ENCODE measurements at regions not wholly inside any gene's neighbourhood (a gene's known extent, or its start where the extent isn't known, plus 50 kb on each side); places are given as distances from the start of the nearest gene placed in this dataset.

DNA sequence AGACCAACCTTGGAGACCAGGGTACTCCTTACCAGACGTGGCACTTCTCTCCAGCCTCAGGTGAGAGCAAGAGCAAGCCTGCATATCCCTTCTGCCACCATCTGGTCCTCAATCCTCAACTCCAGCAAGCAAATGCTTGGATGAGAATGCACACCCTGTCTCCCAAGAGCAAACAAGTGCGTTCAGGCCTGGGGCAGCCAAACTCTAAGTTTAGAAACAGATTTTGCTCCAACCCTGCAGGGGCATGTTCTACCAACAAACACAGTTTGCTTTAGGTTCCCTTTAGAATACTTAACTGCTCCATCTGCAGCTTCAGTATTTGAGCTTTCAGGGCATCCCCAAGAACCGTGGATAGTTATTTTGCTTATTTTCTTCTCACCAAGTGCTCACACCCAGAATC is 55.9 kb upstream of the FICD start (continued):
- TF ChIP-seq, protein P1, sequence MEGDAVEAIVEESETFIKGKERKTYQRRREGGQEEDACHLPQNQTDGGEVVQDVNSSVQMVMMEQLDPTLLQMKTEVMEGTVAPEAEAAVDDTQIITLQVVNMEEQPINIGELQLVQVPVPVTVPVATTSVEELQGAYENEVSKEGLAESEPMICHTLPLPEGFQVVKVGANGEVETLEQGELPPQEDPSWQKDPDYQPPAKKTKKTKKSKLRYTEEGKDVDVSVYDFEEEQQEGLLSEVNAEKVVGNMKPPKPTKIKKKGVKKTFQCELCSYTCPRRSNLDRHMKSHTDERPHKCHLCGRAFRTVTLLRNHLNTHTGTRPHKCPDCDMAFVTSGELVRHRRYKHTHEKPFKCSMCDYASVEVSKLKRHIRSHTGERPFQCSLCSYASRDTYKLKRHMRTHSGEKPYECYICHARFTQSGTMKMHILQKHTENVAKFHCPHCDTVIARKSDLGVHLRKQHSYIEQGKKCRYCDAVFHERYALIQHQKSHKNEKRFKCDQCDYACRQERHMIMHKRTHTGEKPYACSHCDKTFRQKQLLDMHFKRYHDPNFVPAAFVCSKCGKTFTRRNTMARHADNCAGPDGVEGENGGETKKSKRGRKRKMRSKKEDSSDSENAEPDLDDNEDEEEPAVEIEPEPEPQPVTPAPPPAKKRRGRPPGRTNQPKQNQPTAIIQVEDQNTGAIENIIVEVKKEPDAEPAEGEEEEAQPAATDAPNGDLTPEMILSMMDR (conservative IDR thresholded peaks at IDR 0.05; ENCODE audit: low read depth in 2 of 2), result no peak
- TF ChIP-seq ZNF331 (CRISPR knock-in tag; IDR thresholded peaks at IDR 0.05; ENCODE audit: low read depth), result no peak

DNA sequence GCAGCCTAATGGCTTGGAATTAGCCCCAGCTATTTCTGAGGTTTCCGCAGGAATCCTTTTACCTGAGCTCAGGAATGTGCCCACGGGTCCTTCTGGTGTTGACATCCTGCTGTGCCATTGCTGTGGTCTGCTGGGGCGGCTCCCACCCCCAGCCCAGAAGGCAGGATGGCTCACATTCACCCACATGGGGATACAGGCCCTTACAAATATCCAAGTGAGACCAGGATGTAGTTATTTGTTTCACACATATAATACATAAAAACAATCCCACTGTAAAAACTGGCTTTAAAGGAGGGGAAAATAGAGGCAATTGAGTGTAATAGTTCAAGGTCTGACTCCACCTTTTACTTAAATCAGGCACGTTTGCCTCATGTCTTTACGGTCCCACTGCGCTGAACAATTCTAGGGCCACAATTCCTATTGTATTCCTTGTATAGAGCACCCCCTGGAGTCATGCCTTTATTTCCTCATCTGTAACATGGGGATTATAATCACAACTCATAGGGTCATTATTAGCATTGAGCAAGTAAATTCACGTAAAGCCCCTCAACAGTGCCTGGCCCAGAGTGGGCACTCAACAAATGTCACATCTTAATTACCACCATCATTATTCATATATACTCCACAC is 57.2 kb upstream of the FICD start:
- ATAC-seq (peak; percentile 81), DNase-seq (ENCODE audit: low spot score) (peak; percentile 55)
- Histone ChIP-seq H3F3A (replicated peaks; ENCODE audit: low read depth) (no peaks in the 10 kb centered on the region), H3K36me3 (ENCODE audit: insufficient read depth) (no peaks in the 10 kb centered on the region), H3K27ac (ENCODE audit: low read depth) (no peak overlapping the region), H3K4me1 (ENCODE audit: insufficient read depth) (peaks cover 13% of the 10 kb centered on the region; the same call in 1 of the 2 replicates), H3K9me2 (ENCODE audit: insufficient read depth) (no peaks in the 10 kb centered on the region; the same call in 1 of the 2 replicates), H3K4me3 (no peak overlapping the region), H2AFZ (no peak overlapping the region), H4K20me1 (replicated peaks; ENCODE audit: insufficient read depth) (no peaks in the 10 kb centered on the region), H3K4me2 (no peak overlapping the region), H3K27me3 (ENCODE audit: insufficient read depth) (no peaks in the 10 kb centered on the region), H3K79me2 (replicated peaks; ENCODE audit: insufficient read depth) (no peaks in the 10 kb centered on the region)
- Mint-ChIP-seq H3K9me3 (peaks cover 4% of the 10 kb centered on the region; the same call in 1 of the 3 replicates), H3K27me3 (ENCODE audit: insufficient read depth, low read depth, poor library complexity) (no peaks in the 10 kb centered on the region), H3K36me3 (ENCODE audit: low read depth) (peaks cover 3% of the 10 kb centered on the region), H3K4me1 (peaks cover 16% of the 10 kb centered on the region), H3K27ac (no peak overlapping the region), H3K4me3 (no peak overlapping the region)
- TF ChIP-seq JUNB (IDR thresholded peaks at IDR 0.05; ENCODE audit: unreplicated experiment), result no peak
- TF ChIP-seq, protein P1 (conservative IDR thresholded peaks at IDR 0.05; ENCODE audit: low read depth in 2 of 2), result peak; percentile 23 to 47; a peak in 3 of 4 replicates

- Histone ChIP-seq H3K79me2 (replicated peaks; ENCODE audit: insufficient read depth) (no peaks in the 10 kb centered on the region), H3K9me2 (ENCODE audit: insufficient read depth) (peaks cover under 1% of the 10 kb centered on the region; the same call in 1 of the 2 replicates), H2AFZ (peak overlapping the region; percentile 1; the same call in 1 of the 2 replicates), H3K27ac (ENCODE audit: low read depth) (no peak overlapping the region), H4K20me1 (replicated peaks; ENCODE audit: insufficient read depth) (no peaks in the 10 kb centered on the region), H3K36me3 (ENCODE audit: insufficient read depth) (no peaks in the 10 kb centered on the region), H3K27me3 (ENCODE audit: insufficient read depth) (no peaks in the 10 kb centered on the region), H3K4me3 (no peak overlapping the region), H3K4me2 (no peak overlapping the region), H3F3A (replicated peaks; ENCODE audit: low read depth) (no peaks in the 10 kb centered on the region), H3K4me1 (ENCODE audit: insufficient read depth) (peaks cover 9% of the 10 kb centered on the region; the same call in 1 of the 2 replicates)
- Mint-ChIP-seq H3K36me3 (ENCODE audit: low read depth) (peaks cover 3% of the 10 kb centered on the region), H3K27ac (no peak overlapping the region), H3K4me1 (peaks cover 16% of the 10 kb centered on the region), H3K4me3 (no peak overlapping the region), H3K9me3 (peaks cover 4% of the 10 kb centered on the region; the same call in 1 of the 3 replicates), H3K27me3 (ENCODE audit: insufficient read depth, low read depth, poor library complexity) (no peaks in the 10 kb centered on the region)
- ATAC-seq (peak; percentile 96), DNase-seq (ENCODE audit: low spot score) (peak; percentile 91)
- TF ChIP-seq, protein P2, sequence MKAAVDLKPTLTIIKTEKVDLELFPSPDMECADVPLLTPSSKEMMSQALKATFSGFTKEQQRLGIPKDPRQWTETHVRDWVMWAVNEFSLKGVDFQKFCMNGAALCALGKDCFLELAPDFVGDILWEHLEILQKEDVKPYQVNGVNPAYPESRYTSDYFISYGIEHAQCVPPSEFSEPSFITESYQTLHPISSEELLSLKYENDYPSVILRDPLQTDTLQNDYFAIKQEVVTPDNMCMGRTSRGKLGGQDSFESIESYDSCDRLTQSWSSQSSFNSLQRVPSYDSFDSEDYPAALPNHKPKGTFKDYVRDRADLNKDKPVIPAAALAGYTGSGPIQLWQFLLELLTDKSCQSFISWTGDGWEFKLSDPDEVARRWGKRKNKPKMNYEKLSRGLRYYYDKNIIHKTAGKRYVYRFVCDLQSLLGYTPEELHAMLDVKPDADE (IDR thresholded peaks at IDR 0.05), result no peak
- TF ChIP-seq, protein P3, sequence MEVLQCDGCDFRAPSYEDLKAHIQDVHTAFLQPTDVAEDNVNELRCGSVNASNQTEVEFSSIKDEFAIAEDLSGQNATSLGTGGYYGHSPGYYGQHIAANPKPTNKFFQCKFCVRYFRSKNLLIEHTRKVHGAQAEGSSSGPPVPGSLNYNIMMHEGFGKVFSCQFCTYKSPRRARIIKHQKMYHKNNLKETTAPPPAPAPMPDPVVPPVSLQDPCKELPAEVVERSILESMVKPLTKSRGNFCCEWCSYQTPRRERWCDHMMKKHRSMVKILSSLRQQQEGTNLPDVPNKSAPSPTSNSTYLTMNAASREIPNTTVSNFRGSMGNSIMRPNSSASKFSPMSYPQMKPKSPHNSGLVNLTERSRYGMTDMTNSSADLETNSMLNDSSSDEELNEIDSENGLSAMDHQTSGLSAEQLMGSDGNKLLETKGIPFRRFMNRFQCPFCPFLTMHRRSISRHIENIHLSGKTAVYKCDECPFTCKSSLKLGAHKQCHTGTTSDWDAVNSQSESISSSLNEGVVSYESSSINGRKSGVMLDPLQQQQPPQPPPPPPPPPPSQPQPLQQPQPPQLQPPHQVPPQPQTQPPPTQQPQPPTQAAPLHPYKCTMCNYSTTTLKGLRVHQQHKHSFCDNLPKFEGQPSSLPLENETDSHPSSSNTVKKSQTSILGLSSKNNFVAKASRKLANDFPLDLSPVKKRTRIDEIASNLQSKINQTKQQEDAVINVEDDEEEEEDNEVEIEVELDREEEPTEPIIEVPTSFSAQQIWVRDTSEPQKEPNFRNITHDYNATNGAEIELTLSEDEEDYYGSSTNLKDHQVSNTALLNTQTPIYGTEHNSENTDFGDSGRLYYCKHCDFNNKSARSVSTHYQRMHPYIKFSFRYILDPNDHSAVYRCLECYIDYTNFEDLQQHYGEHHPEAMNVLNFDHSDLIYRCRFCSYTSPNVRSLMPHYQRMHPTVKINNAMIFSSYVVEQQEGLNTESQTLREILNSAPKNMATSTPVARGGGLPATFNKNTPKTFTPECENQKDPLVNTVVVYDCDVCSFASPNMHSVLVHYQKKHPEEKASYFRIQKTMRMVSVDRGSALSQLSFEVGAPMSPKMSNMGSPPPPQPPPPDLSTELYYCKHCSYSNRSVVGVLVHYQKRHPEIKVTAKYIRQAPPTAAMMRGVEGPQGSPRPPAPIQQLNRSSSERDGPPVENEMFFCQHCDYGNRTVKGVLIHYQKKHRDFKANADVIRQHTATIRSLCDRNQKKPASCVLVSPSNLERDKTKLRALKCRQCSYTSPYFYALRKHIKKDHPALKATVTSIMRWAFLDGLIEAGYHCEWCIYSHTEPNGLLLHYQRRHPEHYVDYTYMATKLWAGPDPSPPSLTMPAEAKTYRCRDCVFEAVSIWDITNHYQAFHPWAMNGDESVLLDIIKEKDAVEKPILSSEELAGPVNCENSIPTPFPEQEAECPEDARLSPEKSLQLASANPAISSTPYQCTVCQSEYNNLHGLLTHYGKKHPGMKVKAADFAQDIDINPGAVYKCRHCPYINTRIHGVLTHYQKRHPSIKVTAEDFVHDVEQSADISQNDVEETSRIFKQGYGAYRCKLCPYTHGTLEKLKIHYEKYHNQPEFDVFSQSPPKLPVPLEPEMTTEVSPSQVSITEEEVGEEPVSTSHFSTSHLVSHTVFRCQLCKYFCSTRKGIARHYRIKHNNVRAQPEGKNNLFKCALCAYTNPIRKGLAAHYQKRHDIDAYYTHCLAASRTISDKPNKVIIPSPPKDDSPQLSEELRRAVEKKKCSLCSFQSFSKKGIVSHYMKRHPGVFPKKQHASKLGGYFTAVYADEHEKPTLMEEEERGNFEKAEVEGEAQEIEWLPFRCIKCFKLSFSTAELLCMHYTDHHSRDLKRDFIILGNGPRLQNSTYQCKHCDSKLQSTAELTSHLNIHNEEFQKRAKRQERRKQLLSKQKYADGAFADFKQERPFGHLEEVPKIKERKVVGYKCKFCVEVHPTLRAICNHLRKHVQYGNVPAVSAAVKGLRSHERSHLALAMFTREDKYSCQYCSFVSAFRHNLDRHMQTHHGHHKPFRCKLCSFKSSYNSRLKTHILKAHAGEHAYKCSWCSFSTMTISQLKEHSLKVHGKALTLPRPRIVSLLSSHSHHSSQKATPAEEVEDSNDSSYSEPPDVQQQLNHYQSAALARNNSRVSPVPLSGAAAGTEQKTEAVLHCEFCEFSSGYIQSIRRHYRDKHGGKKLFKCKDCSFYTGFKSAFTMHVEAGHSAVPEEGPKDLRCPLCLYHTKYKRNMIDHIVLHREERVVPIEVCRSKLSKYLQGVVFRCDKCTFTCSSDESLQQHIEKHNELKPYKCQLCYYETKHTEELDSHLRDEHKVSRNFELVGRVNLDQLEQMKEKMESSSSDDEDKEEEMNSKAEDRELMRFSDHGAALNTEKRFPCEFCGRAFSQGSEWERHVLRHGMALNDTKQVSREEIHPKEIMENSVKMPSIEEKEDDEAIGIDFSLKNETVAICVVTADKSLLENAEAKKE (CRISPR knock-in tag; IDR thresholded peaks at IDR 0.05), result no peak
Observed at GRCh38 chr12:108457006-108457733, 57.9 kb upstream of the FICD start.

Data from GM23338 (cell line).